Tibial artery (tissue), 4 donors: ENCODE measurements at regions not wholly inside any gene's neighbourhood (a gene's known extent, or its start where the extent isn't known, plus 50 kb on each side); places are given as distances from the start of the nearest gene placed in this dataset.
A peak's percentile ranks its signal among the peaks of the same experiment; 100 is the strongest.

Source experiments
- DNase-seq, 2 donors: peaks; one replicate each; pipeline ENCODE4 v3.0.0-alpha.2; 2019
- H3K27ac ChIP-seq, 2 donors: fragments of 200-600 bp; sonication (generic) in 1 of 2; 1 replicate in 1 of 2; 2 replicates in 1 of 2; pipeline ENCODE4 v1.5.1; 2018 to 2019; ENCODE audit warnings: mild to moderate bottlenecking in 1 of 2
- H3K27me3 ChIP-seq, 2 donors: fragments of 200-600 bp; sonication (generic) in 1 of 2; one replicate each; pipeline versions ENCODE4 v1.5.1 to v1.6.0; 2016 to 2019
- H3K36me3 ChIP-seq, 3 donors: fragments of 200-600 bp; sonication (generic) in 2 of 3; one replicate each; pipeline ENCODE4 v1.5.1; 2016 to 2019; ENCODE audit warnings: mild to moderate bottlenecking in 2 of 3
- H3K4me1 ChIP-seq, 4 donors: fragments of 200-600 bp; sonication (generic) in 2 of 4; 1 replicate in 3 of 4; 2 replicates in 1 of 4; pipeline ENCODE4 v1.5.1; 2016 to 2019
- H3K4me3 ChIP-seq, 2 donors: fragments of 200-600 bp; sonication (generic) in 1 of 2; 1 replicate in 1 of 2; 2 replicates in 1 of 2; pipeline ENCODE4 v1.5.1; 2018 to 2019; ENCODE audit warnings: mild to moderate bottlenecking in 2 of 2
- H3K9me3 ChIP-seq, 3 donors: fragments of 200-600 bp; sonication (generic) in 1 of 3; one replicate each; pipeline ENCODE4 v1.5.1; 2016 to 2019
- CTCF ChIP-seq, 2 experiments: fragments of 200-600 bp in 1 of 2; fragments of 450-650 bp in 1 of 2; IDR thresholded peaks; one replicate each; pipeline ENCODE4 v1.5.1; 2017 to 2019; ENCODE audit warnings: antibody characterized with exemption in 2 of 2, mild to moderate bottlenecking in 1 of 2, moderate library complexity in 1 of 2
- intact Hi-C: fragments of 100-400 bp; cut with DNase I; formaldehyde crosslinking; loops from one replicate; pipeline ENCODE4 v1.15.0; 2023; ENCODE audit warnings: low total_unique reads

- H3K4me3 ChIP-seq = no peak overlapping the region
- TF ChIP-seq CTCF (IDR thresholded peaks at IDR 0.05) = no peak
- H3K27ac ChIP-seq = no peak overlapping the region
- H3K4me1 ChIP-seq = no peaks in the 10 kb centered on the region
- H3K9me3 ChIP-seq = peaks cover 0 to 7% (median 4%) of the 10 kb centered on the region in 3 donors
- no peaks in the 10 kb centered on the region for H3K36me3 ChIP-seq
- intact Hi-C loops = no loop called here
- no peak for DNase-seq
- peaks cover 0 to 3% of the 10 kb centered on the region in 2 donors for H3K27me3 ChIP-seq
These were observed 232.1 kb downstream of the BRD1 start for GRCh38 chr22:49595465-49596078.

- Histone ChIP-seq H3K4me3 (no peak overlapping the region), H3K9me3 (peaks cover 0 to 7% (median 4%) of the 10 kb centered on the region in 3 donors), H3K27me3 (peaks cover 0 to 5% of the 10 kb centered on the region in 2 donors), H3K36me3 (no peaks in the 10 kb centered on the region), H3K27ac (no peak overlapping the region), H3K4me1 (no peaks in the 10 kb centered on the region)
- no peak for TF ChIP-seq CTCF (IDR thresholded peaks at IDR 0.05)
- DNase-seq = peak in 1 of 2 donors; percentile 27
- intact Hi-C loops = no loop called here
These were observed 233.6 kb downstream of the BRD1 start for GRCh38 chr22:49594078-49594477.

- H3K9me3 ChIP-seq = peaks cover 0 to 7% (median 4%) of the 10 kb centered on the region in 3 donors
- no peak overlapping the region for H3K27ac ChIP-seq
- no peak for DNase-seq
- no peaks in the 10 kb centered on the region for H3K36me3 ChIP-seq
- no peak for TF ChIP-seq CTCF (IDR thresholded peaks at IDR 0.05)
- H3K27me3 ChIP-seq = peaks cover 0 to 5% of the 10 kb centered on the region in 2 donors
- intact Hi-C loops = no loop called here
- H3K4me3 ChIP-seq = no peak overlapping the region
- no peaks in the 10 kb centered on the region for H3K4me1 ChIP-seq
These were observed 234.2 kb downstream of the BRD1 start for GRCh38 chr22:49593509-49593908.

- peak in 1 of 2 donors; percentile 42 for DNase-seq
These were observed 234.7 kb downstream of the BRD1 start for GRCh38 chr22:49592780-49593501.

GRCh38 chr22:49590851-49591445, 236.7 kb downstream of the BRD1 start:
- peak in 1 of 2 donors; percentile 34 for DNase-seq
- H3K4me3 ChIP-seq = no peak overlapping the region
- no peaks in the 10 kb centered on the region for H3K4me1 ChIP-seq
- TF ChIP-seq CTCF (IDR thresholded peaks at IDR 0.05) = no peak
- H3K27ac ChIP-seq = no peak overlapping the region
- H3K9me3 ChIP-seq = peaks cover 0 to 7% (median 4%) of the 10 kb centered on the region in 3 donors
- no peaks in the 10 kb centered on the region for H3K36me3 ChIP-seq
- intact Hi-C loops = no loop called here
- peaks cover 0 to 5% of the 10 kb centered on the region in 2 donors for H3K27me3 ChIP-seq

More at GRCh38 chr22:49592780-49593501, 234.7 kb downstream of the BRD1 start:
- peaks cover 0 to 5% of the 10 kb centered on the region in 2 donors for H3K27me3 ChIP-seq
- no peak overlapping the region for H3K27ac ChIP-seq
- no peaks in the 10 kb centered on the region for H3K36me3 ChIP-seq
- intact Hi-C loops = no loop called here
- H3K4me1 ChIP-seq = no peaks in the 10 kb centered on the region
- no peak for TF ChIP-seq CTCF (IDR thresholded peaks at IDR 0.05)
- peaks cover 0 to 7% (median 4%) of the 10 kb centered on the region in 3 donors for H3K9me3 ChIP-seq
- no peak overlapping the region for H3K4me3 ChIP-seq
